ENCODE measurements at regions not wholly inside any gene's neighbourhood (a gene's known extent, or its start where the extent isn't known, plus 50 kb on each side); places are given as distances from the start of the nearest gene placed in this dataset.

DNA sequence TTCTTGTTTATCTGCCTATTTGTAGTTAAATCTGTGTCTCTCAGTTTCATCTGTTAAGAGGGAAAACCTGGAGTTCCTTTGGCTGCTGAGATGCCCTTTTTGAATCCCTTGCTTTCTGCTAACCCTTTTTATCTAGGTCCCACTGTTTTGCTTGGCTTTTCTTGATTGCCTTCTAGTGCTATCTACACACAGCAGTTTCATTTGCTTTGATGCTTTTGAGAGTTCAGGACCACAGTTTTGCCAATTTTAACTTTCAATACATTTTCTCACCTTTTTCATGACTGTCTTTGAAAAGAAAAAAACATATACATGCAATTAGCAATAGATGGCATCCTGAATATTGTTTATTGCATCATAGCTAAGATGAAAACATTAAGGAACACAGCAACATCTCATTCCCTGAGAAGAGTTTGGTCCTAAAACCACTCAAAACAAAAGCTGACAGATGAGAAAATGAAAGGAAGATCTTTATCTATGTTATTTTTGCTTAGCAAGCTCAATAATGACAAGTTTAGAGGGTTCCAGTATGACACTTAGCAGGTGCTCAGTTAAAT is 241.4 kb upstream of the MEX3C start (continued):
- TF ChIP-seq TCF7L2 (IDR thresholded peaks at IDR 0.05; ENCODE audit: borderline replicate concordance, extremely low read depth, insufficient read depth, insufficient read length): no peak
- TF ChIP-seq YY1 (IDR thresholded peaks at IDR 0.05; ENCODE audit: extremely low read depth, insufficient replicate concordance, low read depth, low read length): no peak
- no peak for TF ChIP-seq SP1 (IDR thresholded peaks at IDR 0.05; ENCODE audit: low read depth)
- TF ChIP-seq CBX3 (IDR thresholded peaks at IDR 0.05; ENCODE audit: low read depth): no peak
- TF ChIP-seq, protein P1, sequence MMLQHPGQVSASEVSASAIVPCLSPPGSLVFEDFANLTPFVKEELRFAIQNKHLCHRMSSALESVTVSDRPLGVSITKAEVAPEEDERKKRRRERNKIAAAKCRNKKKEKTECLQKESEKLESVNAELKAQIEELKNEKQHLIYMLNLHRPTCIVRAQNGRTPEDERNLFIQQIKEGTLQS (IDR thresholded peaks at IDR 0.05): no peak
- TF ChIP-seq POLR2A (IDR thresholded peaks at IDR 0.05; ENCODE audit: borderline replicate concordance, extremely low read depth, insufficient read depth, insufficient read length): no peak
- no peak for TF ChIP-seq ZFX (IDR thresholded peaks at IDR 0.05)
- TF ChIP-seq POLR2AphosphoS5 (IDR thresholded peaks at IDR 0.05; ENCODE audit: low read depth, low read length): no peak
- no peak for TF ChIP-seq SRF (IDR thresholded peaks at IDR 0.05; ENCODE audit: low read depth)

DNA sequence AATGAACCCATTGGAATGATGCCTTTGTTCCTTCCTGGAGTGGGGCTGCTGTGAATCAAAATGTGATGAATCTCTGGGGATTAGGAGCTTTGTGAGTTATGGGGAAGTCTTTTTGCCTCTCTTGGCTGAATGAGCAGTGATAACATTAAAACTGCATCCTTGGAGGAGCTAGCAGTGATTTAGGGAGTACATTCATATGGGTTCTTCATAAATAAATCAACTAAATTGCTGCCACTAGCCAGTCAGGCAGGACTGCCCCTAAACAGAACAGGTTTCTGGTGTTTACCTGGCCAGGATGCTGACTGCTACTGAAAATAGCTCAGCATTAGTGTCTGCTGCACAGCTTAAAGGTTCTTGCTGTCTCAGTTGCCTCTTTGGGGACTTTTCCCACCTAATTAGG is 244.5 kb upstream of the MEX3C start:
- ATAC-seq: no peak
- RAD21 ChIA-PET (ENCODE audit: low non-redundant PET in 1 of 2, low total read pairs in 2 of 2, uncharacterized antibody in 2 of 2, unreplicated experiment in 2 of 2): no interaction called here
- no peak for DNase-seq (ENCODE audit: low read depth, low spot score)
- H3K4me1 ChIP-seq (ENCODE audit: control insufficient read depth in 1 of 2, insufficient read depth in 2 of 2, low read length in 2 of 2): no peaks in the 10 kb centered on the region
- no peak overlapping the region for H3K9ac ChIP-seq (ENCODE audit: low read length)
- CTCF ChIA-PET: no interaction called here
- no peaks in the 10 kb centered on the region for H3K36me3 ChIP-seq (ENCODE audit: control insufficient read depth in 1 of 2, insufficient read depth in 2 of 2, low read length in 2 of 2)
- H3K79me2 ChIP-seq (ENCODE audit: insufficient read depth, low read length): no peaks in the 10 kb centered on the region
- no peaks in the 10 kb centered on the region for H3K9me2 ChIP-seq (ENCODE audit: insufficient read depth)
- no peak overlapping the region for H3K4me3 ChIP-seq (replicated peaks in 1 of 2; ENCODE audit: low read depth in 1 of 2, low read length in 2 of 2)
- POLR2A ChIA-PET: no interaction called here
- intact Hi-C loops (cut with micrococcal nuclease): no loop called here
- H3K27me3 ChIP-seq (ENCODE audit: insufficient read depth, low read length): peaks cover 29% of the 10 kb centered on the region
- TF ChIP-seq, protein P2, sequence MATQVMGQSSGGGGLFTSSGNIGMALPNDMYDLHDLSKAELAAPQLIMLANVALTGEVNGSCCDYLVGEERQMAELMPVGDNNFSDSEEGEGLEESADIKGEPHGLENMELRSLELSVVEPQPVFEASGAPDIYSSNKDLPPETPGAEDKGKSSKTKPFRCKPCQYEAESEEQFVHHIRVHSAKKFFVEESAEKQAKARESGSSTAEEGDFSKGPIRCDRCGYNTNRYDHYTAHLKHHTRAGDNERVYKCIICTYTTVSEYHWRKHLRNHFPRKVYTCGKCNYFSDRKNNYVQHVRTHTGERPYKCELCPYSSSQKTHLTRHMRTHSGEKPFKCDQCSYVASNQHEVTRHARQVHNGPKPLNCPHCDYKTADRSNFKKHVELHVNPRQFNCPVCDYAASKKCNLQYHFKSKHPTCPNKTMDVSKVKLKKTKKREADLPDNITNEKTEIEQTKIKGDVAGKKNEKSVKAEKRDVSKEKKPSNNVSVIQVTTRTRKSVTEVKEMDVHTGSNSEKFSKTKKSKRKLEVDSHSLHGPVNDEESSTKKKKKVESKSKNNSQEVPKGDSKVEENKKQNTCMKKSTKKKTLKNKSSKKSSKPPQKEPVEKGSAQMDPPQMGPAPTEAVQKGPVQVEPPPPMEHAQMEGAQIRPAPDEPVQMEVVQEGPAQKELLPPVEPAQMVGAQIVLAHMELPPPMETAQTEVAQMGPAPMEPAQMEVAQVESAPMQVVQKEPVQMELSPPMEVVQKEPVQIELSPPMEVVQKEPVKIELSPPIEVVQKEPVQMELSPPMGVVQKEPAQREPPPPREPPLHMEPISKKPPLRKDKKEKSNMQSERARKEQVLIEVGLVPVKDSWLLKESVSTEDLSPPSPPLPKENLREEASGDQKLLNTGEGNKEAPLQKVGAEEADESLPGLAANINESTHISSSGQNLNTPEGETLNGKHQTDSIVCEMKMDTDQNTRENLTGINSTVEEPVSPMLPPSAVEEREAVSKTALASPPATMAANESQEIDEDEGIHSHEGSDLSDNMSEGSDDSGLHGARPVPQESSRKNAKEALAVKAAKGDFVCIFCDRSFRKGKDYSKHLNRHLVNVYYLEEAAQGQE (IDR thresholded peaks at IDR 0.05; ENCODE audit: low read depth): no peak
- TF ChIP-seq ZNF274 (IDR thresholded peaks at IDR 0.05; ENCODE audit: low read depth, low read length) (no peak), CBX3 (IDR thresholded peaks at IDR 0.05; ENCODE audit: low read depth) (no peak), ZFX (IDR thresholded peaks at IDR 0.05) (no peak), EZH2phosphoT487 (IDR thresholded peaks at IDR 0.05; ENCODE audit: borderline replicate concordance) (no peak)
- H2AFZ ChIP-seq (ENCODE audit: low read depth, low read length, poor library complexity, severe bottlenecking): no peak overlapping the region
- no peak overlapping the region for H3K27ac ChIP-seq (ENCODE audit: low read depth, low read length)
- BruUV-seq (replicated peaks): no TSS peak
- no peak overlapping the region for H3K4me2 ChIP-seq (ENCODE audit: low read length)
- no peaks in the 10 kb centered on the region for H4K20me1 ChIP-seq (ENCODE audit: insufficient read depth)
- H3K9me3 ChIP-seq (ENCODE audit: control insufficient read depth in 1 of 2, insufficient read depth in 1 of 2, low read depth in 1 of 2, low read length in 2 of 2): no peaks in the 10 kb centered on the region

Data from HCT116 (cell line).